ENCODE measurements at regions not wholly inside any gene's neighbourhood (a gene's known extent, or its start where the extent isn't known, plus 50 kb on each side); places are given as distances from the start of the nearest gene placed in this dataset.

- DNase-seq (peak in 1 of 3 donors; percentile 9), ATAC-seq (peak; percentile 59)
- no peak overlapping the region for H3K4me3 ChIP-seq
- H3K9me3 ChIP-seq, result no peaks in the 10 kb centered on the region
- no peak for TF ChIP-seq CTCF (IDR thresholded peaks at IDR 0.05)
- intact Hi-C loops (cut with DNase I, micrococcal nuclease), result no loop called here
- no peaks in the 10 kb centered on the region for H3K36me3 ChIP-seq (ENCODE audit: low read depth)
- no peaks in the 10 kb centered on the region for H3K4me1 ChIP-seq (ENCODE audit: low read depth)
Observed at GRCh38 chr11:119509969-119510401, 87.0 kb upstream of the THY1 start.

- no peak overlapping the region for H3K4me3 ChIP-seq
- H3K4me1 ChIP-seq (ENCODE audit: low read depth), result no peaks in the 10 kb centered on the region
- H3K9me3 ChIP-seq, result no peaks in the 10 kb centered on the region
- DNase-seq (no peak), ATAC-seq (peak; percentile 8)
- intact Hi-C loops (cut with DNase I, micrococcal nuclease), result no loop called here
- no peaks in the 10 kb centered on the region for H3K36me3 ChIP-seq (ENCODE audit: low read depth)
- no peak for TF ChIP-seq CTCF (IDR thresholded peaks at IDR 0.05)
Observed at GRCh38 chr11:119509282-119509841, 86.4 kb upstream of the THY1 start.

- Histone ChIP-seq H3K9me3 (no peaks in the 10 kb centered on the region), H3K36me3 (ENCODE audit: low read depth) (no peaks in the 10 kb centered on the region), H3K4me3 (no peak overlapping the region), H3K4me1 (ENCODE audit: low read depth) (no peaks in the 10 kb centered on the region)
- DNase-seq (no peak), ATAC-seq (no peak)
- no peak for TF ChIP-seq CTCF (IDR thresholded peaks at IDR 0.05)
- intact Hi-C loops (cut with DNase I, micrococcal nuclease), result no loop called here
Observed at GRCh38 chr11:119506436-119506835, 83.5 kb upstream of the THY1 start.

GRCh38 chr11:119505861-119506260 lies 82.9 kb upstream of the THY1 start:
- ATAC-seq, result no peak
- no peak for DNase-seq
- Histone ChIP-seq H3K4me1 (ENCODE audit: low read depth) (no peaks in the 10 kb centered on the region), H3K4me3 (no peak overlapping the region), H3K9me3 (no peaks in the 10 kb centered on the region), H3K36me3 (ENCODE audit: low read depth) (no peaks in the 10 kb centered on the region)
- intact Hi-C loops (cut with DNase I, micrococcal nuclease), result no loop called here
- no peak for TF ChIP-seq CTCF (IDR thresholded peaks at IDR 0.05)

- no peak for TF ChIP-seq CTCF (IDR thresholded peaks at IDR 0.05)
- H3K4me3 ChIP-seq, result no peak overlapping the region
- H3K9me3 ChIP-seq, result no peaks in the 10 kb centered on the region
- intact Hi-C loops (cut with DNase I, micrococcal nuclease), result no loop called here
- DNase-seq (no peak), ATAC-seq (no peak)
- no peaks in the 10 kb centered on the region for H3K36me3 ChIP-seq (ENCODE audit: low read depth)
- no peaks in the 10 kb centered on the region for H3K4me1 ChIP-seq (ENCODE audit: low read depth)
Observed at GRCh38 chr11:119505071-119505470, 82.1 kb upstream of the THY1 start.

GRCh38 chr11:119504371-119504770 lies 81.4 kb upstream of the THY1 start:
- TF ChIP-seq CTCF (IDR thresholded peaks at IDR 0.05), result no peak
- intact Hi-C loops (cut with DNase I, micrococcal nuclease), result no loop called here
- Histone ChIP-seq H3K4me1 (ENCODE audit: low read depth) (no peaks in the 10 kb centered on the region), H3K4me3 (no peak overlapping the region), H3K36me3 (ENCODE audit: low read depth) (no peaks in the 10 kb centered on the region), H3K9me3 (no peaks in the 10 kb centered on the region)
- DNase-seq (no peak), ATAC-seq (no peak)

All from mucosa of descending colon (tissue), 3 donors.